ENCODE measurements at regions not wholly inside any gene's neighbourhood (a gene's known extent, or its start where the extent isn't known, plus 50 kb on each side); places are given as distances from the start of the nearest gene placed in this dataset.

- no peak for TF ChIP-seq EZH2 (IDR thresholded peaks at IDR 0.05; ENCODE audit: insufficient read depth, low read length)
- TF ChIP-seq CTCF (IDR thresholded peaks at IDR 0.05; ENCODE audit: insufficient read depth, low read depth, low read length): no peak
These were observed 192.9 kb upstream of the NUDT4 start for GRCh38 chr12:93184672-93185368.

Data from astrocyte (in vitro differentiated cells and primary cell).